RWPE1 (cell line): ENCODE measurements at regions not wholly inside any gene's neighbourhood (a gene's known extent, or its start where the extent isn't known, plus 50 kb on each side); places are given as distances from the start of the nearest gene placed in this dataset.

Experiments
- CTCF ChIA-PET: fragments of 350-600 bp; sonication (Branson Sonifier 250); formaldehyde crosslinking; extraction: SDS; loops from one replicate; lab custom pipeline; 2021; lab: Yijun Ruan, JAX
- POLR2A ChIA-PET: fragments of 400-600 bp; formaldehyde crosslinking; extraction: SDS; loops from one replicate; lab custom pipeline; 2020; ENCODE audit warnings: antibody characterized with exemption; ENCODE audit not compliant: low non-redundant PET; lab: Yijun Ruan, JAX
- DNase-seq: peaks from one replicate; pipeline ENCODE4 v3.0.0; 2012; ENCODE audit warnings: low spot score
- H3K27ac ChIP-seq: fragments of 450-650 bp; 2 replicates; pipeline ENCODE4 v1.5.1; 2017
- TF ChIP-seq, protein P1 (sequence below): fragments of 450-650 bp; conservative IDR thresholded peaks from 2 replicates; pipeline ENCODE4 v1.5.1; 2017; ENCODE audit warnings: low read depth, mild to moderate bottlenecking

DNA sequence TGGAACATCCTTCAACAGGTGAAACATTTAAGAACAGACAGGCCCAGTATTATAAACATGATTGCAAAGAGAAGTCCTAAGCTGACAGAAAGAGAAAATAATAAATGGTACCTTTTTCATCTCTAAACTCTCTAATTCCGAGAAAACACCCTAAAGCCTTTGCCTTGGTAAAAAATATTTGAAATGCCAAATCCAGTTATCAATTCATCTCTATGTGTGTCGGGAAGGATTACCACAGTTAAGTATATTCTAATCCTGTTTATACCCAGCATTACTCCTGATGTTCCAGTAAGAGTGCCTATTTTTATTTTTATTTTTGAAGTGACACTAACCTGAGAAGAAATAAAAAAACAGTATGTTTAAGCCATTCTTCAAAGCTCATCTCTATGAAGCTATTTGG is 219.3 kb upstream of the NANOGP8 start:
- ChIA-PET POLR2A (no interaction called here), CTCF (no interaction called here)
- no peak overlapping the region for H3K27ac ChIP-seq
- TF ChIP-seq, protein P1, sequence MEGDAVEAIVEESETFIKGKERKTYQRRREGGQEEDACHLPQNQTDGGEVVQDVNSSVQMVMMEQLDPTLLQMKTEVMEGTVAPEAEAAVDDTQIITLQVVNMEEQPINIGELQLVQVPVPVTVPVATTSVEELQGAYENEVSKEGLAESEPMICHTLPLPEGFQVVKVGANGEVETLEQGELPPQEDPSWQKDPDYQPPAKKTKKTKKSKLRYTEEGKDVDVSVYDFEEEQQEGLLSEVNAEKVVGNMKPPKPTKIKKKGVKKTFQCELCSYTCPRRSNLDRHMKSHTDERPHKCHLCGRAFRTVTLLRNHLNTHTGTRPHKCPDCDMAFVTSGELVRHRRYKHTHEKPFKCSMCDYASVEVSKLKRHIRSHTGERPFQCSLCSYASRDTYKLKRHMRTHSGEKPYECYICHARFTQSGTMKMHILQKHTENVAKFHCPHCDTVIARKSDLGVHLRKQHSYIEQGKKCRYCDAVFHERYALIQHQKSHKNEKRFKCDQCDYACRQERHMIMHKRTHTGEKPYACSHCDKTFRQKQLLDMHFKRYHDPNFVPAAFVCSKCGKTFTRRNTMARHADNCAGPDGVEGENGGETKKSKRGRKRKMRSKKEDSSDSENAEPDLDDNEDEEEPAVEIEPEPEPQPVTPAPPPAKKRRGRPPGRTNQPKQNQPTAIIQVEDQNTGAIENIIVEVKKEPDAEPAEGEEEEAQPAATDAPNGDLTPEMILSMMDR, result no peak
- no peak for DNase-seq

DNA sequence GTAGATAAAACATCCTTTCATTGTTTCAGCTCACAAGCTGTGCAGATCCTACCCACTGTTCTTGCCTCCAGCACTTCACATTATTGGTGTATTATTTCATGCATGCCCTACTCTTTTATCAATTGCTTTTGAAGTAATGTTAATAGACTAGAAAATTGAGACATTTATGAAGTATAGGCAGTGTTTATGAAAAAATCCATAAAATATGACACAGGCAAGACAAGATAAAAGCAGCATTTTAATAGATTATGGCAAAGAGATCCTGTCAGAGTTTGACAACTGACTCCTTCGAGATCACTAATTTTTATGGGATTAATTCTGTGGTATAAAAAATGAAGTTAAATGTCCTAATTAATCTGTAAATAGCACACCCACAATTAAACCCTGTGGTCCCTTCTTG is 217.2 kb upstream of the NANOGP8 start:
- ChIA-PET CTCF (interaction anchor here (2.5 kb wide), 1 partner anchor 142 kb away, joined by 6 read pairs; no protein-coding TSS in a partner anchor), POLR2A (no interaction called here)
- TF ChIP-seq, protein P1, result no peak
- no peak for DNase-seq
- H3K27ac ChIP-seq, result no peak overlapping the region

DNA sequence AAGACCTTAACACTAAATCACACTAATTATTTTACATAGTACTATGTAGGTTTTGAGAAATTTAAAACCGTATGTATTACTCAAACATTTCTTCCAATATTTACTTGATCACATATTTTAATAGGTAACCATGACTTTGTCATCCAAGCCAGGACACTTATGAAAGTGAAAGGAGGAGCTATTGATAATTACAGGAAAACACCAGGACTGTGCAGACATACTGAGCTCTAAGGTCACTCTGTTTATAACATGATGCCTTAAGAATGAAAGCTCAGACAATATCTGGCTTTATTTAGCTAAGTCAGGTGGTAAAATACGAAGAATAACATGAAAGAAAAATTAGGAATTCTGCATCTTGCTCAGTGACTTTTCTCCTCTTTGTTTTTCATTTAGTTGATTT is 216.0 kb upstream of the NANOGP8 start:
- no peak for DNase-seq
- TF ChIP-seq, protein P1, result no peak
- POLR2A ChIA-PET, result no interaction called here
- no peak overlapping the region for H3K27ac ChIP-seq
- CTCF ChIA-PET, result interaction anchor here (0.5 to 2.5 kb wide), 2 partner anchors 144 to 226 kb away, joined by 3 to 6 read pairs; no protein-coding TSS in a partner anchor

DNA sequence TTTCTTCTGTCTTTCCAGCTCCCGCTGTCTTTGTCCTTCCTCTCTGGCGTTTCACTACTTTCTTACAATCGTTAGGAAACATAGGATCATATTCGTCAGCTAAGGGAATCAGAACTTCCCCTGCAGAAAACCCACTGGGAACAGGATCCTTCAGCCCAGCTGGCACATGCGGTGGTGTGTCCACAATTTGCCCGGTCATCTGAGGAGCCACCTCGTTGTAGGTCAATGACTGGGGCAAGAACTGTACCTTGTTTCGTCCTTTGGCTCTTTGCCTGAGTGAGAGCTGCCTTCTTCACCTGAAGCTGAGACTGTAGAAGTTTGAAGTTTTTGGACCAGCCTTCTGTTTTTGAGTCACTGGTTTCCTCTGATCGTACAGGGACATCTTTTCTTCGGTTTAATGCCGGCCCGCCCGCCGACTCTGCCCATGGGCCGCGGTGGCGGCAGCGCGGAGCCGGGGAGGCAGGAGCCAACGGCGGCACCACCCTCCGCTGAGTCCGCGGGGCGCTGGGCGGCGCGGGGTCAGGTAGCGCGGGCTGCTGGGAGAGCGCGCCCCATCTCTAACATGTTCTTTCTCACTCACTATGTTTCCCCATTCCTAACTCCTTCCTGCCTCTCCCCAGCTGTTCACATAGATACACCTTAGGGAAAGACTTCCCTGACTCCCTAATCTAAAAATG is 214.1 kb upstream of the NANOGP8 start:
- CTCF ChIA-PET, result interaction anchor here (0.8 kb wide), 1 partner anchor 146 kb away, joined by 3 read pairs; no protein-coding TSS in a partner anchor
- TF ChIP-seq, protein P1, result no peak
- POLR2A ChIA-PET, result no interaction called here
- H3K27ac ChIP-seq, result no peak overlapping the region
- DNase-seq, result no peak

DNA sequence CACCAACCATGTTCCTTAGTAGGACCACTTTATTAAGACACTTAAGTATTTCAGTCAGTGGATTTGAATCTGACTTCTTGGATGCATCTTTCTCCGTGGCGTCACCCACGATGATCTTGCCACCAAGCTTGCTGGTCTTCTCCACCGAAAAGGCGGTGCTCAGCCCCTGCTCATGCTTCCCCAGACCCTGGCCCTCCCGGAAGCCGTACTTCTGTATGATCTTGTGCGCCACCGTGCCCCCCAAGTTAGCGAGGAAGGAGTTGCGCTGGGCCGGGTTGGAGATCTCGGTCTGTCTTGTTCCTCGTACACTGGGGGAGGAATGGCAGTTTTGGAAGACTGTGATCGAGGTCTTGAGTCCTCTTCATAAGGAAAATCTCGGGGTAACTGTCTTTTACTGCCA is 213.4 kb upstream of the NANOGP8 start:
- TF ChIP-seq, protein P1, result no peak
- H3K27ac ChIP-seq, result no peak overlapping the region
- DNase-seq, result no peak
- POLR2A ChIA-PET, result no interaction called here
- CTCF ChIA-PET, result no interaction called here

DNA sequence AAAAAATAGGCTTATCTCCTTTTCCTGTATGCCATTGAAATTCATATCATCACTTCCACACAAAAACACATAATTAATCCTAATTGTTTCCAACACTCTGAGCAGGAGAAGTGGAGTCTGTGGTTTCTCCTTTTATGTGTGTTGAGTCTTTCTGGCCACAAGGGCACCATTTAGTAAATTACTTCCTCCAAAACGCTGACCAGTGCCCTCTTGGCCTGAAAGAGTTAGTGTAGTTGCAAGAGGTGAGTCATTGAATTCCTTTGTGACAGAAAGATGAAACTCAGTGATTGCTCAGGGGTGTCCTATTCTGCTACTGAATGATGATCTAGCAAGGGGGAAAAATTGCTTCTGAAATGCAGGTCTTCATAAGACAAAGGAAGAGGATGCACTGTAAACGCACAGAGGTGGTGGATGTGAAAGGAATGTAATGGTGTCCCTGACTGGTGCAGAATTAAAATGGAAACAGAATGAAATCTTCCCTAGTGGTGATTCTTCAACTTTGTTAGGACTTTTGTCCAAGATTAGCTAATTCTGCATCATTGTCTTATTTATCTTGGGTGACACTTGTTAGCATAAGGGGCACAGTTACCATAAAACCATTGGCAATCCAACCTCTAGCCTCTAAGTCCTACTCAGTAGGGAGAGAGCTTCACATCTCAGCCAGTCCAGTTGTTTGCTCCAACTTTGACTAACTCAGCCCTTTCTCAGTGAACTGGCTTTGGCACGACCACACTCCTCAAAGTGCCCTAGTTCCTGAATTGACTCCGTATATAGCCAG is 208.4 kb upstream of the NANOGP8 start:
- POLR2A ChIA-PET, result interaction anchor here (0.6 kb wide), 1 partner anchor 306 kb away, joined by 4 read pairs; the partner anchor contains the start of gene ZNF770
- DNase-seq, result peak; percentile 44
- TF ChIP-seq, protein P1, result no peak

More for the DNA sequence above, 208.4 kb upstream of the NANOGP8 start:
- no peak overlapping the region for H3K27ac ChIP-seq
- CTCF ChIA-PET, result interaction anchor here (0.6 to 3.7 kb wide), 3 partner anchors 69 to 151 kb away, joined by 3 to 23 read pairs (median 4); no protein-coding TSS in a partner anchor
